Bronchial epithelial cell (primary cell): ENCODE measurements at regions not wholly inside any gene's neighbourhood (a gene's known extent, or its start where the extent isn't known, plus 50 kb on each side); places are given as distances from the start of the nearest gene placed in this dataset.

ENCODE experiments used
- DNase-seq: peaks from one replicate; pipeline ENCODE4 v3.0.0-alpha.2; 2010; ENCODE audit warnings: low read depth
- FAIRE-seq: peaks from 2 replicates; lab custom pipeline; 2011; peaks lifted over from hg19 to GRCh38; lab: Jason Lieb, UNC
- H3K27me3 ChIP-seq: 2 replicates; pipeline ENCODE4 v1.5.1; 2011; ENCODE audit warnings: low read length; ENCODE audit not compliant: control insufficient read depth, insufficient read depth
- H3K36me3 ChIP-seq: 2 replicates; pipeline ENCODE4 v1.5.1; 2011; ENCODE audit warnings: low read length; ENCODE audit not compliant: control insufficient read depth, insufficient read depth
- H3K4me3 ChIP-seq: 2 replicates; pipeline ENCODE4 v1.5.1; 2011; ENCODE audit warnings: mild to moderate bottlenecking, low read depth, low read length, control low read depth
- TF ChIP-seq, protein P1 (sequence below): IDR thresholded peaks from 2 replicates; pipeline ENCODE4 v1.5.1; 2011; ENCODE audit warnings: mild to moderate bottlenecking, moderate library complexity, low read length, control low read depth, inconsistent platforms; ENCODE audit not compliant: insufficient read depth, severe bottlenecking

DNA sequence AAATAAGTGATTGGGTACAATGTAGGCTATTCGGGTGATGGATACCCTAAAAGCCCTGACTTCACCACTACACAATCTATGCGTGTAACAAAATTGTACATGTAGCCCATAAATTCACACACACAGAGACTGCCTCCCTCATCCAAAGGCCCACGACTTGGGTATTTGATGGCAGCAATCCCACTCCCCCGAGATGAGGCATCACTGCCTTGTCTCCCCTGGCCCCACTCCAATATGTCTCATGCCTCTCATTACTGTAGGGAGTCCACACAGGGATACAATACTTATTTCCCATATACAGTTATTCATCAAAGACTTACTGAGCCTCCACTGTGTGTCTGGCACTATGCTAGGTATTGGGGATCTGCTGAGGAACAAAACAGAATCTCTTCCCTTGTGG lies 192.6 kb downstream of the CBLN1 start:
- Histone ChIP-seq H3K4me3 (no peak overlapping the region), H3K36me3 (no peaks in the 10 kb centered on the region), H3K27me3 (no peaks in the 10 kb centered on the region)
- DNase-seq (no peak), FAIRE-seq (no peak)
- TF ChIP-seq, protein P1, sequence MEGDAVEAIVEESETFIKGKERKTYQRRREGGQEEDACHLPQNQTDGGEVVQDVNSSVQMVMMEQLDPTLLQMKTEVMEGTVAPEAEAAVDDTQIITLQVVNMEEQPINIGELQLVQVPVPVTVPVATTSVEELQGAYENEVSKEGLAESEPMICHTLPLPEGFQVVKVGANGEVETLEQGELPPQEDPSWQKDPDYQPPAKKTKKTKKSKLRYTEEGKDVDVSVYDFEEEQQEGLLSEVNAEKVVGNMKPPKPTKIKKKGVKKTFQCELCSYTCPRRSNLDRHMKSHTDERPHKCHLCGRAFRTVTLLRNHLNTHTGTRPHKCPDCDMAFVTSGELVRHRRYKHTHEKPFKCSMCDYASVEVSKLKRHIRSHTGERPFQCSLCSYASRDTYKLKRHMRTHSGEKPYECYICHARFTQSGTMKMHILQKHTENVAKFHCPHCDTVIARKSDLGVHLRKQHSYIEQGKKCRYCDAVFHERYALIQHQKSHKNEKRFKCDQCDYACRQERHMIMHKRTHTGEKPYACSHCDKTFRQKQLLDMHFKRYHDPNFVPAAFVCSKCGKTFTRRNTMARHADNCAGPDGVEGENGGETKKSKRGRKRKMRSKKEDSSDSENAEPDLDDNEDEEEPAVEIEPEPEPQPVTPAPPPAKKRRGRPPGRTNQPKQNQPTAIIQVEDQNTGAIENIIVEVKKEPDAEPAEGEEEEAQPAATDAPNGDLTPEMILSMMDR = no peak

DNA sequence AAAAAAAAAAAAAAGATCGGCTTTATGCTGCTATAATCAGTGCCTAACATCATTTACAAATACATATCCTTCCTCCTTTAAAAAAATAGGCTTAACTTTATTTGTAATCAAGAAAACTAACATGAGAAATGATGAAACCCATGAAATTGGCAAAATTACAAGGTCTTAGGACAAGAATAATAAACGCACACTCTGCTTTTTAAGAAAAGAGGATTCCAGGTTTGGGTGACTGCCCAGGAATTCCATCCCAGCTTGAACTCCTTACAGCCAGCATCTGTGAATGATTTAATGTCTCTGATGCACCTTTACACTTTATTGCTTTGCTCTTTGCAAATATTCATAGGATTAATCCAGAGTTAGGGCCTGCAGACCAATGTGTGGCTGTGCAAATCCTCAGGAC lies 196.0 kb downstream of the CBLN1 start:
- Histone ChIP-seq H3K36me3 (no peaks in the 10 kb centered on the region), H3K4me3 (no peak overlapping the region), H3K27me3 (no peaks in the 10 kb centered on the region)
- no peak for DNase-seq
- TF ChIP-seq, protein P1 = no peak
- FAIRE-seq = no peak

DNA sequence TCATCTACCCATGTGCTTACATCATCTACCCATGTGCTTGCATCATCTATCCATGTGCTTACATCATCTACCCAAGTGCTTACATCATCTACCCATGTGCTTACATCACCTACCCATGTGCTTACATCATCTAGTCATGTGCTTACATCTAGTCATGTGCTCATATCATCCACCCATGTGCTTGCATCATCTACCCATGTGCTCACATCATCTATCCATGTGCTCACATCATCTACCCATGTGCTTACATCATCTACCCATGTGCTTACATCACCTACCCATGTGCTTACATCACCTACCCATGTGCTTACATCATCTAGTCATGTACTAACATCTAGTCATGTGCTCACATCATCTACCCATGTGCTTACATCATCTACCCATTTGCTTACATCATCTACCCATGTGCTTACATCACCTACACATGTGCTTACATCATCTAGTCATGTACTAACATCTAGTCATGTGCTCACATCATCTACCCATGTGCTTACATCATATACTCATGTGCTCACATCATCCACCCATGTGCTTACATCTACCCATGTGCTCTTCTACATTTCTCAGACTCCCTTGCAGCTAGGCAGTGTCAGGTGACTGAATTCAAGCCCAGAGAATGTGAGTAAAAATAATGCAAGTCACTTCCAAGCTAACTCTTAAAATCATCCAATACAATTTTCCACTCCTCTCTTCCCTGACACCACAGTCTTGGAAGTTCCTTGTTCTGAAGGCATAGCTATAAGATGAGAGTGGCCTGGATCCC lies 196.8 kb downstream of the CBLN1 start:
- H3K4me3 ChIP-seq = no peak overlapping the region
- DNase-seq (no peak), FAIRE-seq (peak; percentile 97)
- TF ChIP-seq, protein P1 = no peak
- H3K36me3 ChIP-seq = no peaks in the 10 kb centered on the region
- no peaks in the 10 kb centered on the region for H3K27me3 ChIP-seq

DNA sequence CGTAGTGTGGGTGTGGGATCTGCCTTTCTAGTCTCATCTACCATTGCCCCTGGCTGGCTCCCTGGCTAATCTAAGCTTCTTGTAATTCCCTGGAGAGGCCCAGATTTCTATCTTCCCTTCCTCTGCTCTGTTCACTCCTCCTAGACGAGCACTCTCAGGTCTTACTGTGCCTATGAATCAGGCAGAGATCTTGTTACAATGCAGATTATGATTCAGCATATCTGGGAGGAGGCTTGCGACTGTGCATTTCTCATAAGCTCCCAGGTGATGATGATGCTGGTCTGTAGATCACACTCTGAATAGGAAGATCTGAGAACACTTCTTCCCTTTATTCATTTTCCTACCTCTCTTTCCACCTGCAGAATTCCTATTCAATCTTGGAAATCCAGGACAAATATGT lies 200.1 kb downstream of the CBLN1 start:
- no peaks in the 10 kb centered on the region for H3K27me3 ChIP-seq
- FAIRE-seq (no peak), DNase-seq (peak; percentile 72)
- no peaks in the 10 kb centered on the region for H3K36me3 ChIP-seq
- TF ChIP-seq, protein P1 = no peak
- no peak overlapping the region for H3K4me3 ChIP-seq

DNA sequence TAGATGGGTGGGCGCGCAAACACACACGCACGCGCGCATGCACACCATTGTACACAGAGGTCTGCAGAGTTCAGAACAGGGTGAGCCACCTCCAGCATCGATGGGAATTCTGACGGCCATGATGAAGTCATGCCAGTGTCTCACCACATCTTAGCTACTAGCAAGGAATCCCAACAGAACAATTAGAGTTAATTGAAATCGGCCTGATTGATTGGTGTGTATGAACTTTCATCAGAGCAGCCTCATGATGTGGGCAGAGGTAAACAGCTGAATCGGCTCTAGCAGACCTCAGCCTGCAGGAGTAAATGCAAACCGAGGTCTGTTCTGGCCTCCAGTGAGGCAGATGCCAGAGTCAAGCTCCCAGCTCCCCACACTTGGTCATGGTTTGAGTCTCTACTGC lies 200.6 kb downstream of the CBLN1 start:
- TF ChIP-seq, protein P1 = no peak
- Histone ChIP-seq H3K27me3 (no peaks in the 10 kb centered on the region), H3K36me3 (no peaks in the 10 kb centered on the region), H3K4me3 (no peak overlapping the region)
- FAIRE-seq (no peak), DNase-seq (no peak)

DNA sequence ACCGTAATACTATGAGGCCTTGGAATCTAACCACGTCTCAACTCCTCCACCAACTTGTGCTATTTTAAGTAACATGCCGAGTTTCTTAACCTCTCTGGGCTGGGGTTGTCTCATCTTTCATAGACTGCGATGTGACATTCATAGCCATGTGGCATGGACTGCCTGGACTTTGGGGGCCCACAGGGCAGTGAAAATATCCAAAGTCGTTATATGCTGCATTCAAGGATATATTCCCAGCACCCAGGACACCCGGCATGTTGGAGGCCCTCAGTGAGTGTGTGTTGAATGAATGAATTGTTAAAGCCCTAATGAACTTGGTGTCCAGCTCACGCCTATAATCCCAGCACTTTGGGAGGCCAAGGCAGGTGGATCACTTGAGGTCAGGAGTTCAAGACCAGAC lies 203.1 kb downstream of the CBLN1 start:
- H3K36me3 ChIP-seq = no peaks in the 10 kb centered on the region
- TF ChIP-seq, protein P1 = no peak
- H3K4me3 ChIP-seq = no peak overlapping the region
- DNase-seq = no peak
- no peak for FAIRE-seq
- no peaks in the 10 kb centered on the region for H3K27me3 ChIP-seq
